ENCODE measurements at regions not wholly inside any gene's neighbourhood (a gene's known extent, or its start where the extent isn't known, plus 50 kb on each side); places are given as distances from the start of the nearest gene placed in this dataset.

DNA sequence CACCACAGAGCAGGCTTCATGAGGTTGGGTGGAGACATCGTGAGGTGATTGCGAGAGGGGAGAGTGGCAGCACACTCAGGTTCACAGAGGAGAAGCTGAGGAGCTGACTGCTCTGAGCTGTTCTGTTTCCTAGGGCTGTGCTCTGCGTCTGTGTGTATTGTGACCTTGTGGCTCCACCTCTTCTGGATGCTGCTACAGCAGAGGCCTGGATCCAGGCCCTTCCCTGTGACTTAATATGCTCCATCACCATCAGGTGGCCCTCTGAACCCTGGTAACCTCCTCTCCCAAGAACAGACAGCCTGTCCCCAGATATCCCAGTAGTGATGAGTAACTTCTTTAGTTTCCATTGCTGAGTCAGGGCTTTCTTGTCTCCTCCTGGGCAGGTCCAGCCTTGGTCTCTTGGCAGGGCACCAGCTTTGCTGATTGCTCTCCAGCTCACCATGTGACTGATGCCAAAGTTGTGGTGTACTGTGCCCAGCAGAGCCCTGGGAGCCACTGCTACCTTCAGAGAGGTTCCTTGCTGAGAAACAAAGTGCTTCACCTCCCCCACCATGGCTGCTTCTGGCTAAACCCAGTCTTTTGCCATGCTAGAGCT, 212.8 kb upstream of the CHD1 start:
- Histone ChIP-seq H2BK5ac (ENCODE audit: low read depth, low read length) (no peak overlapping the region), H3K9me3 (ENCODE audit: insufficient read depth in 2 of 2, low read depth in 1 of 2, low read length in 1 of 2) (peaks cover 10 to 14% of the 10 kb centered on the region in 2 experiments), H2AK5ac (ENCODE audit: low read depth, low read length) (no peak overlapping the region), H3K27me3 (replicated peaks in 1 of 4; ENCODE audit: control insufficient read depth in 3 of 4, extremely low read depth in 1 of 4, insufficient read depth in 3 of 4, low read length in 3 of 4) (no peaks in the 10 kb centered on the region), H3K4me3 (ENCODE audit: extremely low read depth in 1 of 4, insufficient read depth in 2 of 4, low read depth in 3 of 4, low read length in 4 of 4) (no peak overlapping the region), H3K23me2 (ENCODE audit: low read depth, low read length) (no peaks in the 10 kb centered on the region), H3K4ac (replicated peaks; ENCODE audit: insufficient read length, low read depth, low read length) (no peak overlapping the region), H2BK20ac (ENCODE audit: low read length) (no peak overlapping the region), H3K4me2 (ENCODE audit: insufficient read depth in 1 of 2, low read depth in 2 of 2, low read length in 2 of 2) (no peak overlapping the region), H3K79me2 (ENCODE audit: control insufficient read depth in 1 of 2, insufficient read depth in 2 of 2, low read length in 2 of 2) (no peaks in the 10 kb centered on the region), H3K18ac (ENCODE audit: extremely low read depth, low read length) (no peak overlapping the region), H4K8ac (ENCODE audit: extremely low read depth, insufficient read depth, low read length) (no peak overlapping the region), H2BK120ac (replicated peaks; ENCODE audit: low read depth, low read length) (no peak overlapping the region), H3K27ac (ENCODE audit: low read depth, low read length) (no peak overlapping the region), H3K36me3 (ENCODE audit: control insufficient read depth in 2 of 4, insufficient read depth in 4 of 4, low read length in 3 of 4) (no peaks in the 10 kb centered on the region), H2AFZ (ENCODE audit: low read length) (peak overlapping the region; percentile 36; the same call in 1 of the 2 replicates), H2BK15ac (ENCODE audit: low read length) (no peak overlapping the region), H4K5ac (ENCODE audit: insufficient read length, low read depth, low read length) (no peak overlapping the region), H3K56ac (replicated peaks; ENCODE audit: insufficient read length, low read depth, low read length) (no peak overlapping the region), H3K23ac (ENCODE audit: insufficient read length) (no peak overlapping the region), H4K91ac (replicated peaks; ENCODE audit: insufficient read length, low read length) (no peak overlapping the region), H3K14ac (ENCODE audit: insufficient read length) (no peak overlapping the region), H2BK12ac (ENCODE audit: low read depth, low read length) (no peak overlapping the region), H4K20me1 (replicated peaks in 1 of 2; ENCODE audit: control insufficient read depth in 1 of 2, insufficient read depth in 2 of 2, low read length in 2 of 2) (no peaks in the 10 kb centered on the region), H3K9ac (replicated peaks in 1 of 4; ENCODE audit: extremely low read depth in 1 of 4, low read depth in 3 of 4, low read length in 3 of 4) (no peak overlapping the region), H3K4me1 (replicated peaks in 1 of 4; ENCODE audit: control insufficient read depth in 3 of 4, insufficient read depth in 4 of 4, low read length in 3 of 4) (no peaks in the 10 kb centered on the region), H3K79me1 (ENCODE audit: low read depth, low read length) (no peaks in the 10 kb centered on the region)
- POLR2A ChIA-PET (ENCODE audit: partially characterized antibody): no interaction called here
- TF ChIP-seq, protein P1, sequence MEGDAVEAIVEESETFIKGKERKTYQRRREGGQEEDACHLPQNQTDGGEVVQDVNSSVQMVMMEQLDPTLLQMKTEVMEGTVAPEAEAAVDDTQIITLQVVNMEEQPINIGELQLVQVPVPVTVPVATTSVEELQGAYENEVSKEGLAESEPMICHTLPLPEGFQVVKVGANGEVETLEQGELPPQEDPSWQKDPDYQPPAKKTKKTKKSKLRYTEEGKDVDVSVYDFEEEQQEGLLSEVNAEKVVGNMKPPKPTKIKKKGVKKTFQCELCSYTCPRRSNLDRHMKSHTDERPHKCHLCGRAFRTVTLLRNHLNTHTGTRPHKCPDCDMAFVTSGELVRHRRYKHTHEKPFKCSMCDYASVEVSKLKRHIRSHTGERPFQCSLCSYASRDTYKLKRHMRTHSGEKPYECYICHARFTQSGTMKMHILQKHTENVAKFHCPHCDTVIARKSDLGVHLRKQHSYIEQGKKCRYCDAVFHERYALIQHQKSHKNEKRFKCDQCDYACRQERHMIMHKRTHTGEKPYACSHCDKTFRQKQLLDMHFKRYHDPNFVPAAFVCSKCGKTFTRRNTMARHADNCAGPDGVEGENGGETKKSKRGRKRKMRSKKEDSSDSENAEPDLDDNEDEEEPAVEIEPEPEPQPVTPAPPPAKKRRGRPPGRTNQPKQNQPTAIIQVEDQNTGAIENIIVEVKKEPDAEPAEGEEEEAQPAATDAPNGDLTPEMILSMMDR (IDR thresholded peaks at IDR 0.05; ENCODE audit: control extremely low read depth in 1 of 3, insufficient read depth in 1 of 3, low read depth in 1 of 3, low read length in 3 of 3): no peak
- peak; percentile 29 to 32 for TF ChIP-seq RAD21 (IDR thresholded peaks at IDR 0.05 in 1 of 2, conservative IDR thresholded peaks at IDR 0.05 in 1 of 2; ENCODE audit: low read depth in 2 of 2, low read length in 2 of 2)
- no peak for DNase-seq (ENCODE audit: low read depth in 1 of 2, low spot score in 2 of 2)
- CTCF ChIA-PET (ENCODE audit: partially characterized antibody): interaction anchor here (0.8 kb wide), 1 partner anchor 37 kb away, joined by 3 read pairs; no protein-coding TSS in a partner anchor
- no peak for FAIRE-seq
- 100% methylated on average over 2 of the region's 3 CpGs; no CpG with 5 or more reads in 1 of the 2 experiments for WGBS, 2 experiments (ENCODE audit: extremely low coverage in 1 of 2, insufficient coverage in 1 of 2, insufficient read length in 1 of 2, insufficient replicate concordance in 2 of 2, low coverage in 1 of 2, low lambda C conversion rate in 2 of 2, missing lambda C conversion rate in 1 of 2)

All from H1 (cell line).